B cell (primary cell): ENCODE measurements at regions not wholly inside any gene's neighbourhood (a gene's known extent, or its start where the extent isn't known, plus 50 kb on each side); places are given as distances from the start of the nearest gene placed in this dataset.

Experiments used
- ATAC-seq: fragments of 200-7000 bp; cut with Tn5 transposase; one replicate; pipeline ENCODE4 v1.10.0; 2021; ENCODE audit warnings: low read depth, mild to moderate bottlenecking, moderate number of reproducible peaks, moderate library complexity
- CTCF ChIA-PET: fragments of 350-600 bp; sonication (Branson Sonifier 250); formaldehyde crosslinking; loops from one replicate; lab custom pipeline; 2021; ENCODE audit warnings: antibody characterized with exemption, inconsistent platforms; lab: Charles Lee
- POLR2A ChIA-PET: fragments of 350-600 bp; sonication (Branson Sonifier 250); formaldehyde crosslinking; loops from one replicate; lab custom pipeline; 2021; ENCODE audit warnings: antibody characterized with exemption; lab: Charles Lee
- DNase-seq: peaks from one replicate; pipeline ENCODE4 v3.0.0; 2013
- H2AFZ ChIP-seq: 2 replicates; pipeline ENCODE4 v1.6.1; 2012; ENCODE audit warnings: mild to moderate bottlenecking, low read depth, low read length; ENCODE audit not compliant: insufficient read depth, poor library complexity, severe bottlenecking
- H3K27ac ChIP-seq, 2 donors: 1 replicate in 1 of 2; 2 replicates in 1 of 2; pipeline ENCODE4 v1.5.1; 2012 to 2013; ENCODE audit warnings: low read length in 2 of 2, mild to moderate bottlenecking in 2 of 2, moderate library complexity in 1 of 2
- H3K27me3 ChIP-seq, 4 experiments: fragments of 200-600 bp in 1 of 4; sonication (generic) in 1 of 4; replicated peaks in 1 of 4; 1 replicate in 2 of 4; 2 replicates in 2 of 4; pipeline versions ENCODE4 v1.6.1 to v1.7.0; 2013 to 2016; ENCODE audit warnings: low read length in 3 of 4, mild to moderate bottlenecking in 2 of 4, mixed read lengths in 1 of 4, moderate library complexity in 1 of 4; ENCODE audit not compliant: insufficient read depth in 4 of 4, control insufficient read depth in 3 of 4; ENCODE audit errors: control extremely low read depth in 1 of 4
- H3K36me3 ChIP-seq, 2 experiments: replicated peaks in 1 of 2; 1 replicate in 1 of 2; 2 replicates in 1 of 2; pipeline versions ENCODE4 v1.6.1 to v1.7.1; 2013; ENCODE audit warnings: low read length in 1 of 2; ENCODE audit not compliant: insufficient read depth in 2 of 2, control insufficient read depth in 1 of 2; ENCODE audit errors: control extremely low read depth in 1 of 2, extremely low read depth in 1 of 2
- H3K4me1 ChIP-seq, 2 donors: fragments of 200-600 bp in 1 of 2; sonication (generic) in 1 of 2; 1 replicate in 1 of 2; 2 replicates in 1 of 2; pipeline versions ENCODE4 v1.5.1 to v1.6.1; 2013 to 2017; ENCODE audit warnings: low read length in 2 of 2; ENCODE audit not compliant: control insufficient read depth in 2 of 2, insufficient read depth in 2 of 2
- H3K4me2 ChIP-seq: replicated peaks from 2 replicates; pipeline ENCODE3; 2012; ENCODE audit warnings: mild to moderate bottlenecking, low read depth, low read length; ENCODE audit not compliant: poor library complexity, severe bottlenecking
- H3K4me3 ChIP-seq, 5 experiments: fragments of 200-600 bp in 1 of 5; sonication (generic) in 1 of 5; 1 replicate in 3 of 5; 2 replicates in 2 of 5; pipeline versions ENCODE4 v1.5.1 to v1.7.0; 2011 to 2016; ENCODE audit warnings: low read length in 4 of 5, mild to moderate bottlenecking in 4 of 5, low read depth in 2 of 5, control low read depth in 1 of 5, moderate library complexity in 1 of 5; ENCODE audit not compliant: insufficient read depth in 1 of 5; ENCODE audit errors: control extremely low read depth in 1 of 5, extremely low read depth in 1 of 5
- H3K79me2 ChIP-seq: fragments of 200-600 bp; sonication (generic); one replicate; pipeline ENCODE4 v1.6.0; 2016; ENCODE audit warnings: low read length; ENCODE audit not compliant: control insufficient read depth, insufficient read depth
- H3K9ac ChIP-seq: fragments of 200-600 bp; sonication (generic); 2 replicates; pipeline ENCODE4 v1.6.1; 2017; ENCODE audit warnings: mild to moderate bottlenecking, low read length, moderate library complexity
- H3K9me3 ChIP-seq, 3 donors: one replicate each; pipeline versions ENCODE4 v1.6.1 to v1.7.1; 2013; ENCODE audit warnings: low read length in 2 of 3; ENCODE audit not compliant: control insufficient read depth in 2 of 3, insufficient read depth in 1 of 3; ENCODE audit errors: control extremely low read depth in 1 of 3
- H4K20me1 ChIP-seq: 2 replicates; pipeline ENCODE4 v1.6.0; 2012; ENCODE audit warnings: mild to moderate bottlenecking, low read length; ENCODE audit not compliant: insufficient read depth, control insufficient read depth, poor library complexity, severe bottlenecking
- H3K27ac Mint-ChIP-seq: one replicate; pipeline ENCODE4 v1.8.0; 2021; ENCODE audit warnings: mixed read lengths
- H3K27me3 Mint-ChIP-seq: one replicate; pipeline ENCODE4 v1.8.0; 2021; ENCODE audit warnings: mixed read lengths
- H3K4me1 Mint-ChIP-seq: one replicate; pipeline ENCODE4 v1.8.0; 2021; ENCODE audit warnings: mixed read lengths
- H3K4me3 Mint-ChIP-seq: one replicate; pipeline ENCODE4 v1.8.0; 2021; ENCODE audit warnings: mixed read lengths
- H3K9me3 Mint-ChIP-seq: one replicate; pipeline ENCODE4 v1.8.0; 2022; ENCODE audit warnings: mixed read lengths; ENCODE audit not compliant: insufficient read depth
- CTCF ChIP-seq: fragments of 200-600 bp; IDR thresholded peaks from one replicate; pipeline ENCODE4 v1.8.0; 2022; ENCODE audit warnings: antibody characterized with exemption, mild to moderate bottlenecking
- EZH2 ChIP-seq: IDR thresholded peaks from 2 replicates; pipeline ENCODE4 v1.6.1; 2012; ENCODE audit warnings: borderline replicate concordance, low read depth, mild to moderate bottlenecking, moderate library complexity, low read length; ENCODE audit not compliant: insufficient read depth, poor library complexity, severe bottlenecking
- WGBS: methylation state at CpG from one replicate; pipeline ENCODE4 v1.1.5; 2013; ENCODE audit warnings: missing lambda C conversion rate; ENCODE audit not compliant: insufficient coverage; 5-methylcytosine and 5-hydroxymethylcytosine counted together
- intact Hi-C: fragments of 100-400 bp; cut with micrococcal nuclease; formaldehyde crosslinking; loops from one replicate; pipeline ENCODE4 v1.10.0; 2022

- Histone ChIP-seq H3K9ac (no peak overlapping the region), H3K4me2 (peak overlapping the region; percentile 70), H3K27ac (no peak overlapping the region), H3K27me3 (no peaks in the 10 kb centered on the region), H2AFZ (no peak overlapping the region), H3K36me3 (no peaks in the 10 kb centered on the region), H3K4me3 (no peak overlapping the region), H3K9me3 (peaks cover 0 to 4% (median 0%) of the 10 kb centered on the region in 3 donors), H3K79me2 (no peaks in the 10 kb centered on the region), H3K4me1 (peaks cover 67 to 81% of the 10 kb centered on the region in 2 donors), H4K20me1 (no peaks in the 10 kb centered on the region)
- ATAC-seq (no peak), DNase-seq (no peak)
- Mint-ChIP-seq H3K4me1 (peaks cover 85% of the 10 kb centered on the region), H3K27me3 (no peaks in the 10 kb centered on the region), H3K9me3 (no peaks in the 10 kb centered on the region), H3K4me3 (peak overlapping the region; percentile 45), H3K27ac (peak overlapping the region; percentile 80)
- ChIA-PET CTCF (interaction anchor here (0.6 to 7.8 kb wide), 10 partner anchors 11 to 203 kb away, joined by 4 to 122 read pairs (median 20); no protein-coding TSS in a partner anchor), POLR2A (interaction anchor here (0.5 to 3.3 kb wide), 6 partner anchors 10 to 312 kb away, joined by 3 to 26 read pairs (median 4); no protein-coding TSS in a partner anchor)
- intact Hi-C loops, result loop anchor here (5.0 to 10.0 kb wide), 3 partner anchors 51 to 902 kb away; partner anchors contain the start of gene TOP3B
- TF ChIP-seq CTCF (no peak), EZH2 (no peak)
- 70% methylated on average over 4 of the region's 7 CpGs for WGBS
Observed at GRCh38 chr22:22032906-22033802, 50.6 kb upstream of the TOP3B start.
